GM18861 (cell line): ENCODE measurements at regions not wholly inside any gene's neighbourhood (a gene's known extent, or its start where the extent isn't known, plus 50 kb on each side); places are given as distances from the start of the nearest gene placed in this dataset.
"Not testable (repeated sequence)": the region's sequence is repeated elsewhere in the genome, so short reads cannot be mapped to it uniquely, and the experiment has no call there.

Experiments used
- ATAC-seq: cut with Tn5 transposase; IDR thresholded peaks from one replicate; pipeline ENCODE4 v1.9.1; 2021; ENCODE audit not compliant: unreplicated experiment

GRCh38 chr4:115515366-115515765 lies 401.9 kb upstream of the NDST4 start:
- no peak for ATAC-seq

DNA sequence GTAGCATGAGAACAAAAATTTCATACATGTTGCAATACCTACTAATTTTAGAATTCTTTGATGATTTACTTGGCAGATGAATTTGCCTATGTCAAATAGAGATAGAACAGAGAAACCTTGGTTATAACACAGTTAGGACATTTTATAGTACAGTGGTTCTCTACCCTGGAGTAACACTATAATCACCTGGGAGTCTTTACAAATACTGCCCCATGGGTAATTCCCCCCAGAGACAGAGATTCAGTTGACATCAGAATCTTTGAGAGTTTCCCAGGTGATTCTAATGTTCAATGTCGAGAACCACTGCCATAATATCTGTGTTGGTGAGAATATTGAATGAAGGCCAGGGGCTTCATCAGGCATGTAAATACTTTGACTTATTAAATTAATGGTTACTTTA lies 401.3 kb upstream of the NDST4 start:
- no peak for ATAC-seq

DNA sequence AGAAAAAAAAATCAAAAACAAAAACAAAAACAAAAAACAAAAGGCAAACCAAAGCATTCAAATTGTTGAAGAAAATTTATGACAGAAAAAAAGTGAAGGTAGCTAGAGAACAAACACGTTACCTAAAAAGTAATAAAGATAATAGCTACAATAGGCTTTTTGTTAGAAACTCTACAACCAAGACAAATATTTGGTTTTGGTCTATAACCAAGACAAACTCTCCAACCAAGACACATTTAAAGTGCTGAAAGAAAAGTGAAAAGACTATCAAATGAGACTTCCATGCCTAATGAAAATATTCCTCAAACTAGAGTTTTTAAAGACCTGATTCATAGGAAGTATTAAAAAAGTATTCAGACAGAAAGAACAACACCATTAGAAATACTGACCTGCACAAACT lies 391.9 kb upstream of the NDST4 start:
- no peak for ATAC-seq

- ATAC-seq, result no peak
Observed at GRCh38 chr4:115501656-115502055, 388.2 kb upstream of the NDST4 start.

DNA sequence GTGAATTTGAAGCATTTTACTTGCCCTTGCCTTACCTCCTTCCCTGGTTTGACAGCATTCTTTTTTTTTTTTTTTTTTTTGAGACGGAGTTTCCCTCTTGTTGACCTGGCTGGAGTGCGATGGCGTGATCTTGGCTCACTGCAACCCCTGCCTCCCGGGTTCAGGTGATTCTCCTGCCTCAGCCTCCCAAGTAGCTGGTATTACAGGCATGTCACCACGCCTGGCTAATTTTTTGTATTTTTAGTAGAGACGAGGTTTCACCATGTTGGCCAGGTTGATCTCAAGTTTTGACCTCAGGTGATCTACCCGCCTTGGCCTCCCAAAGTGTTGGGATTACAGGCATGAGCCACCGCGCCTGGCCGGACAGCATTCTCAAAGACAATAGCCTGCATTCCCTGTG lies 380.4 kb upstream of the NDST4 start:
- ATAC-seq, result not testable (repeated sequence)

DNA sequence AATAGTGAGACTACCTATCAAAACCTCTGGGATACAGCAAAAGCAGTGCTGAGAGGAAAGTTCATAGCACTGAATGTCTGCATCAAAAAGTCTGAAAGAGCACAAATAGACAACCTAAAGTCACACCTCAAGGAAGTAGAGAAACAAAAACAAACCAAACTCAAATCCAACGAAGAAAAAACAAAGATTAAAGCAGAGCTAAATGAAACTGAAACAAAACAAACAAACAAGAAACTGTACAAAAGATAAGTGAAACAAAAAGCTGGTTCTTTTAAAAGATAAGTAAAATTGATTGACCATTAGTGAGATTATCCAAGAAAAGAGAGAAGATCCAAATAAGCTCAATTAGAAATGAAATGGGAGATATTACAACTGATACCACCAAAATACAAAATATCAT lies 378.3 kb upstream of the NDST4 start:
- ATAC-seq, result no peak

DNA sequence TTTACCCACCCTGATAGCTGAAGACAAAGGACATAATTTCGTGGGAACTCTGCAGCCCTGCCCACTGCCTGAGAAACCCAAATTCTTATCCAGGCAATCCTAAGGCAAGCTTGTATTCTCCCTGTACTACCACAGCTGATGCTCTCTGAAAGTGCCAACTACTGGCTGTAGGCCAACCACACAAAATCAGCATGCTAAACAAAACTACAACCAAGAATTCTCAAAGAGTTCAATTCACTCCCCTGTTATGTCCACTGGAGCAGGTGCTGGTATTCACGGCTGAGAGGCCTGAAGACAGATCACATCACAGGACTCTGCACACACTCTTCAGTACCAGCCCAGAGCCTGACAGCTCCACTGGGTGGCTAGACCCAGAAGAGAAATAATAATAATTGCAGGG lies 375.9 kb upstream of the NDST4 start:
- ATAC-seq, result no peak

- ATAC-seq, result no peak
Observed at GRCh38 chr4:115485402-115485801, 372.0 kb upstream of the NDST4 start.

DNA sequence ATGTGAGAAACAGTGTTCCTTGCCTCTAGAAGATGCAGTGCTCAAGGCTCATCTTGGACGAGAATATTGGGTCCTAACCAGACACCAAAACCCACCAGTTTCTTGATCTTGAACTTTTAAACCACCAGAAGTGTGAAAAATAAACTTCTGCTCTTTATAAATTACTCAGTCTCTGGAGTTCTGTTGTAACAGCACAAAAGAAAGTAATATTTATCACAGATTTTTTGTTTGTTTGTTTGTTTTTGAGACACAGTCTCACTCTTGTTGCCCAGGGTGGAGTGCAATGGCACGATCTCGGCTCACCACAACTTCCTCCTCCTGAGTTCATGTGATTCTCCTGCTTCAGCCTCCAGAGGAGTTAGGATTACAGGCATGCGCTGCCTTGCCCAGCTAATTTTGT lies 371.1 kb upstream of the NDST4 start:
- no peak for ATAC-seq

GRCh38 chr4:115470763-115471162 lies 357.3 kb upstream of the NDST4 start:
- ATAC-seq, result no peak

DNA sequence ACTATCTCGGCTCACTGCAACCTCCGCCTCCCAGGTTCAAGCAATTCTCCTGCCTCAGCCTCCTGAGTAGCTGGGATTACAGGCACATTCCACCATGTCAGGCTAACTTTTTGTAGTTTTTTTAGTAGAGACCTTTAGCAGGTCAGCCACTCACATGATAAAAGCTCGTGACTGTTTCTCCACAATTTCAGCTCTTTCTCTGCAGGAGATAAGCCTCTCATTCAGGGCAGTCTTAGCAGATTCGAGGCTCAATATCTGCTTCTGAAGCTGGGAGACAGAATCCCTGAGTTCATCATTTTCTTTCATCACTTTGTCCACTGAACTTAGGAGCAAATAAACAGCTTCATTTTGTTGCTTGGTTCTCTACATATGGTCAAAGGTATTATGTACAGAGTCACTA lies 345.9 kb upstream of the NDST4 start:
- ATAC-seq, result not testable (repeated sequence)

DNA sequence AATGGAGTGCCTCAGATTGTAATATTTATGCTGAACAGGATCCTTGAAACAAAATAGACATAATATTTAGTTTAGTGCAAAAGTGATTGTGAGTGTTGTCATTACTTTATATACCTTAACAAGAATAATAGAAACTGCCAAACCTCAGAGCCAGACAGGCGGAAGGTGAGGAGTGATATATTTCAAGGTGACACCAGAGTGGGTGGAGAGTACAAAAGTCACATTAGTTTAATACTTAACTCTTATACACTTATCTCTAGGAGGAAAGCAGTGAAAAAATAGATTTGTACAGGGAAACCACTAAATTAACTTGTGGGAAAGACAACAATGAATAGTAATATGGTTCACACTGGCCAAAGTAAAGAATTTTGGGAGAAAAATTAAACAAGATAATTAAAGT lies 342.8 kb upstream of the NDST4 start:
- no peak for ATAC-seq

DNA sequence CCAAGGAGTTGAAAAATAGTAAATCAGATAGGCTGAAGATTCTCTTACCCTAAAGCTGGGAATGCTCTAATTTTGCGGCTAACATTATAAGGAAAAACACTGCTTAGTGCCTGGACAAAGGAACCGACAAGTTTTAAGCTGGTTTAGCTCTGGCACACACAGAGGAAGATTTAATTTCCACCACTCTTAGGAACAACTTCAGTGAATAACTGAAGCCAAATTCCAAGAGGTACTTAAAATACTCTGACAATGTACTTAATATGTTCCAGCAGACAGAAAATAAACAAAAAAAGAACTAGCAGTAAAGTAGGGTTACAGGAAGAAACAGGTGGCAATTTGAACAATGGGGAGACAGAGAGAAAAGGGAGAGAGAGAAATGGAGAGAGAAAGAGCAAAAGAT lies 340.8 kb upstream of the NDST4 start:
- ATAC-seq, result no peak

GRCh38 chr4:115453416-115453815 lies 340.0 kb upstream of the NDST4 start:
- ATAC-seq, result no peak

- not testable (repeated sequence) for ATAC-seq
Observed at GRCh38 chr4:115452229-115452628, 338.8 kb upstream of the NDST4 start.

- no peak for ATAC-seq
Observed at GRCh38 chr4:115437739-115438138, 324.3 kb upstream of the NDST4 start.

- no peak for ATAC-seq
Observed at GRCh38 chr4:115433491-115433890, 320.1 kb upstream of the NDST4 start.

- ATAC-seq, result no peak
Observed at GRCh38 chr4:115430024-115430423, 316.6 kb upstream of the NDST4 start.

DNA sequence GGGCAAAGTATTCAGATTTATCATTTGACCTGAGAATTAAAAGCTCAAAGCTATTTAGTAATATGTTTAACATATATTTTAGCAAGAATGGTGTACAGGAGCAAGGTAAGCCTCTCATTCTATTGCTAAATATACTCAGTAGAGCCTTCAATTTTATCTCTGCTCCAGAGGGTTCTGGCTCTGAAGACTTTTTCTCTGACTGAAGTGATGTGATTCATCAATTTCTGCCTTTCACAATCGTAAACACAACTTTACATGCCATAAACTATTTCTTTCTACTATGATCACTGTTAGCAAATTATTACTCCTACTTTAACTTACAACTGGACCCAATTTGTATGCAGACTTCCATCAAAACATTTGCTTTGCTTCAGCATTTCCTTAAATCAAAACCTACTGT lies 315.0 kb upstream of the NDST4 start:
- no peak for ATAC-seq

GRCh38 chr4:115424852-115425251 lies 311.4 kb upstream of the NDST4 start:
- ATAC-seq, result no peak

DNA sequence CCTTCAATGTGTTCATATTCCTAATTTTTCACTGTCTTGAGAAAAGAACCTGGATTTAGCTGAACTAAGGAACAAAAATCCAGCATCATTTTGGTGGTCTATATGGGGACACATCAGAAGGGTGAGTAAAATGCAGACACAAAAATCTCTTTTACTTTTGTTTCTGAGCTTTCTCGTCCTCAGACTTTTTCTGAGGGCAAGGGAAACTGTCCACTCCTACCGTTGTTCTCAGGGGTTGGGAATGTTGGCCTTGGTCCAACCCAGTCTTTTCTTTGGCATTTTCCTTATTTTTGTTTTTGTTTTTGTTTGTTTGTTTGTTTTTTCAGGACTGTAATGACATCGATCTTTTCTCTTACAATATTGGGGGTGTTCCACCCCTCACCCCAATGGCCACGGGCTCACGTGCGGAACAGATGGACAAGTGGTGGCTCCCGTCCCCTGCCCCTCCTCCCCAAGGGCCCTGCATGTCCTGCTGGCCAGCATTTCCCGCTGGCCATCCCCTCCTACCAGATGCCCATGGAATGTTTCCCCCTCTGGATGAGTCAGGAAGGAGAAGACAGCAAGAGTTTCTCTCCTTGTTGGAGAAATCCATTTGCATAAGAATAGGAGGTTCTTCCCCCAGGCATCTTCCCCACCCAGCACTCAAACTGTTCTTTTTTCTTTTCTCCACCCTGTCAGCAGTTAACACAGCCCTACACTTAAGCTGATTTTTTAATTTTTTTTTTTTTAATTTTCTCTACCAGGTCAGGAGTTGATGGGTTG lies 305.4 kb upstream of the NDST4 start:
- ATAC-seq, result no peak

DNA sequence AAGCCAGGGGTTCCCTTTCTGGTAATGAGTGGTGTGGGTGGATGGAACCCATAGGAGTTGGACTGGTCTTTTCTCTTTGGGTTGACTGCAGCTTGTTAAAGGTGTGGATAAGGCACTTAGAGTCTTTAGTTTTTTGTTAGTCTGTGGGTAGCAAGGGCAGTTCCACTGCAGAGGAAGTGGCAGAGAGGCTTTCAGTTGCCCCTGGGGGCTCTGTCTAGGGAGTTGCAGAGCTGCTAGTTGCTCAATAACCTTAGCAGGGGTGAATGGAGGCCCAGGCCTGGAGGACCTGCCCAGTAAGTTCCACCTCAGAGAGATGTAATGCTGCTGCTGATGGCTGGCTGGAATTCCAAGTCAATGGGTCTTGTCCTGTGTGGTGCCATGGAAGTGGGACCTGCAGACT lies 282.6 kb upstream of the NDST4 start:
- ATAC-seq, result no peak

DNA sequence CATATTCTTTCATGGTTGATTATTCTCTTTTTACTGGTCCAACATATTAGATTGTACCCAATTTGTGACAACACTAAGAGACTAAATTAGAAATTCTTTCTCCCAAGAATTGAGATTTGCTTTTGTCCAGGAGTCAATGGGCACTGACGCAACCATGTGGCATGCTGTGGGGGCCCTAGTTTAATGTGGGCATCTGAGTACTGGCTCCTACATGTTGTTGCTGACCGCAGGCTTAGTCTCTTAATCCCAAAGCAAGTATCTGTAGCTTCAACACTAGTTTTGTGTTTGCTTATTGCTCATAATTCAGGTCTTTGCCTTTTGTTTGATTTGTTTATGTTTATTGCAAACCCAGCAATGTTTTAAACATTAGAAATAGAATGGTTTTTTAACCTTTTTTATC lies 263.4 kb upstream of the NDST4 start:
- ATAC-seq, result no peak
